GM21737 (cell line): ENCODE measurements at regions not wholly inside any gene's neighbourhood (a gene's known extent, or its start where the extent isn't known, plus 50 kb on each side); places are given as distances from the start of the nearest gene placed in this dataset.
A peak's percentile ranks its signal among the peaks of the same experiment; 100 is the strongest.

Source experiments
- ATAC-seq: cut with Tn5 transposase; IDR thresholded peaks from one replicate; pipeline ENCODE4 v1.9.1; 2021; ENCODE audit warnings: mild to moderate bottlenecking, moderate library complexity; ENCODE audit not compliant: unreplicated experiment

DNA sequence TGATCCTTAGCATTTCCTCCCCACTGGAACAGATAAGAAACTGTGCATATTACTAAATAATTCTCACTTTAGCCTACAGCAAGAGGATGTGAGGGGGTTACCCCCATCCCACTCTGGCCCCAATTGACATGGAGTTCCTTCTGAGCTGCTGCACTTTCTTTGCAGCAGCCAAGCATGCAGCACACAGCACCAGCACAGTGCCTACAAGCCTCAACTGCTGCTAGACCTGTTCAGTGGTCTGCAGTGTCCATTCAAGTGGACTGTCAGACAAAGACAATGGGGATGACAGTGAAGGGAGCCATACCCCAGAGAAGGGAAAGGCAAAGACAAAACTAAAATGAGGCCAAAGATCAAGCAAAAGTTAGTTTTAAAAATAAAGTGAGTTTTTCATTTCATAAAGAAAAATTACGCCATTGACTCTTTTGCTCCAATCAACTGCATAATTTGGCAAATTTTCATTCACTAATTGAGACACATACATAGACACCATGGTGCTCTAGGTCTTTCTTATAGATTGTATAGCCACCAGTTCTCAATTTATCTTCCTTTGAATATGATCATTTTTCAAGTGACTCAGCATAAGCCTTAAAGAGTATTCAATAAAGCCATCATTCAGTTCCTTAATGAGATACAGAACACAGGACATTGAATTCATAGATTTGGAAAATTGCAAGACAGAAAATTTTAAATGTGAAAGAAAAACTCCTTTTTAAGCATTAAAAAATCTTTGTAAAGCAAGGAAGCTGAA lies 410.6 kb downstream of the HNRNPD start:
- ATAC-seq, result no peak

DNA sequence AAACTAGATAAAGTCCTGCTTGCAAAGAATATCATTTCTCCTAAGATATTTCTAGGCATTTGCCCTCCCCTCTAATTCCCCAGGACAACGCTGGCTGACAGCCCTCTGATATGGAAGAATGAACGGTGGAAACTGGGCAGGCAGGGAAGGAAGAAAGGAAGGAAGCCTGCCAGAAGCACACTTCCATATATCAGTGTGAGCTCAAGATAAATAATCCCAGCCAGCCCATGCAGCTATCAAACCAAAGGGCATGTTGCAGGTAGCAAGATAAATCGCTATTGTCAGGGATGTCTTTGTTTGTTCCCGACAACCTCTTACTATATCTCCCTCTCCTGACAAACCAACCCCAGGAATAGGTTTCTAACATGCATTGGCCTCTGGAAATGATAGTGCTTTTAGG lies 412.8 kb downstream of the HNRNPD start:
- no peak for ATAC-seq

DNA sequence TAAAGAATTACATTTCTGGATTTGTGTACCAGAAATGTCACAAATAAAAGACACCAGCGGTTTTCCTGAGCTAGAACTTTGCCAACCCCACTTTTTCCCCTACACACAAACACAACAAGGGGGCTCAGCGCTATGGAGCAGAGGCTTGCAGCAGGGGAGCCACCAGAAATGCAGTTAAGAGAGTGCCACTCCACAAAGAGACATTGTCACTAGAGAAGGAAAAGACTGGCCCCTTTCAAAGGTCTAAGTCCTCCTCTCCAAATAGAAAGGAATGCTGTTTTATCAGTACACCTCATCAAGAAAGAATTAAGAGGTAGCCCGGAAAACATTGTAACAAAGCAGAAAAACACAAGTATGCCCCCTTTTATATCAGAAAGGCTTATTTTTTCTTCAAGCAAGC lies 419.5 kb downstream of the HNRNPD start:
- ATAC-seq, result no peak

DNA sequence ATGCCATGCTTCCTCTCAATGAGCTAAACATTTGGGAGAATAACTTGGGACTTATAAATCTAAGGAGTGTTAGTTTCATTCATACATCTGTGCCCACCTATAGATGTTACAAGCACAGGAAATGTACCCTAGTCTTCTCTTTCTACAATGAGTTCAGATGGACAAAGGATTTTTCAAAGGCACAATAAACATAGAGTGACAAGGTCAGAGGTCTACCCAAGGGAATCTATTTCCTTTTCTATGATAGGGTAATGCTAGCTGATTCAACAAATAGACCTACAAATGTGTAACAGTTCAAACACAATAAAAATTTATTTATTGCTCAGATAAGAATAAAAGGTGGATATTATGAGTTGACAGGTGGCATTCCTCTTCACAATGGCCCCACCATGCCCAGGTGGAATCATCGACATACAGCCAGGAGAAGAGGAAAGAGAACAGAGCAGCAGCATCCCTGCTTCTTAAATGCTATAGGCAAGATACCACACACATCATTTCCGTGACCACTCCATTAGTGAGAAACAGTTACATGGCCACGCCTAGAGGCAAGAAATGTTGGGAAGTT lies 421.8 kb downstream of the HNRNPD start:
- no peak for ATAC-seq

DNA sequence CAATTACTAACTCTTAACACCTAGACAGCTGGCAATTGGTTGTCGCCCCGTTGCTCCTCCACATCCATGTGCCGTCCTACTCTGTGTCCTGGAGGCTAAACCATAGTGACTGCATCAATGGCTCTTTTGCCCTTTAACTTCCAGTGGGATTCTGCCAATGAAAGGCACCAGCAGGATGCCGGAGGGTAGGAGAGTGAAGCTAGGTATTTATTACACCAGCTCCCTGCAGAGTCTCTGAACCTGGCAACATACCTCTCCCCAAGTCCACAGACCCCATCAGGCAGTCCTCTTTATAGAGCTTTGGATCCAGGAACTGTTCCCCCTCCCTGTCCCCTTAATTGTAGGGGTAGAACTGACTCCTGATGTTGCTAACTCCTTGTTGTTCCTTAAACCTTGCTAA lies 426.8 kb downstream of the HNRNPD start:
- no peak for ATAC-seq

DNA sequence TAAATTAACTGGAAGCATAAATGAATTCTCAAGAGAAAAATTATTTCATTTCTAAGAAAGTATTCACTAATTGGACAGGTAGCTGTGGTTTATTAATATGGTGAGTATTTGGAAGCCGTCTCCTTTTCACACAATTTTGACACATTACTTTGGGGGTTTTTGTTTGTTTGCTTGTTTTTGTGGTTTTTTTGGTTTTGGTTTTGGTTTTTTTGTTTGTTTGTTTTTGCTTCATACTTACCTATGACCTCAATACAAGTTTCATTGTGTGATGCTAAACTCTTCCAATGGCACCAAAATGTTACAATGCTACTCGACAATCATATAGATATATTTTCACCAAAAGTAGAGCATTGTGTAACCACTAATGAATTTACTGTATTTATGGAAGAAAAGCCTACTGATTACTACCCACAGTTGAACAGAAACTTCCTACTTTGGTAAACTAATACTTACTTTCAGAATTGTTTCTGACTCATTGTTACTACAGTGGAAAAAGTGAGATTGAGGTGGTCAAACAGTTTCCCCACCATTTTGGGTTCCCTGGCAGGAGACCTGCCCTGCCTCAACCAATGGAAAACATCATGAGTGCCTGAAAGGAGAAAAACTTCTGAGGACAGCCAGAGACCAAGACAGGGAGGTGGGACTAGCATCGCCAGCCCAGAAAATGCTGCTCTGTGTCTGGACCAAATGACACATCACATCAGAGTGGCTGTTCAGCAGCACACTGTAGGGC lies 443.1 kb downstream of the HNRNPD start:
- no peak for ATAC-seq

DNA sequence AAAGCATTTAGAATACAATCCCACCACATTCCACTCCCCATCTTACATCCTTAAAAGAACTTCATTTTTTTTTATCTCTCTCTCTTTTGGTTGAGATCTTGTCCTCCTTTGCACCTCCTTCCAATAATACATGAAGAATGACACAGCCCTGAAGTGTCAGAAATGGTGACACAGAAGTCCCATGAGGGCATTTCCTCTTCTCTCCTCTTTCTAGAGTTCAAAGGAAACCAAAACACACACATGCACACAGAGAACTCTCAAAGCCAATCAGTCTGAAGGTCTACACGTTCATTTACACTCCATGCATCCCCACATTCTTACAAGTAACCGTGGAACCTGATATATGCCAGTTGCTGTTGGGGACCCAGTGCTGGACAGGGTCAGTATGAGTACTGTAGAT lies 450.7 kb downstream of the HNRNPD start:
- no peak for ATAC-seq

DNA sequence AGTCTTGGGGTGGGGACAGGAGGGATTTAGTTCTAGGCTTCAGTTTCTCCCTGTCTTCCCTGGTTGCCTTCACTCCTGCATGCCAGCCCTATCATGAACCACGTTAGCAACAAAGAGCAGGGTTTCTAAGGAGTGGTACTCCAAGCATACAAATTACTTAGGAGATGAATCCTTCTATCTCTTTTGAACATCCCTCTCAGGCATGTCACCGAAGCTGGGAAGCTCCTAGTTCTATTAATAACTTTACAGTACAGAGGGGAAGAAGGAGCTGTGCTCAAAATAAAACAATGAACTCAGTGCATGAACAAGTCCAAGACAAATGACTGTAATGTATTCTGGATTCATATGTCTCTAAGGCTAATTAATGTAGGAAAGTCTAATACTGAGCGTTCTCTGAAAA lies 450.6 kb upstream of the RASGEF1B start:
- ATAC-seq, result no peak

DNA sequence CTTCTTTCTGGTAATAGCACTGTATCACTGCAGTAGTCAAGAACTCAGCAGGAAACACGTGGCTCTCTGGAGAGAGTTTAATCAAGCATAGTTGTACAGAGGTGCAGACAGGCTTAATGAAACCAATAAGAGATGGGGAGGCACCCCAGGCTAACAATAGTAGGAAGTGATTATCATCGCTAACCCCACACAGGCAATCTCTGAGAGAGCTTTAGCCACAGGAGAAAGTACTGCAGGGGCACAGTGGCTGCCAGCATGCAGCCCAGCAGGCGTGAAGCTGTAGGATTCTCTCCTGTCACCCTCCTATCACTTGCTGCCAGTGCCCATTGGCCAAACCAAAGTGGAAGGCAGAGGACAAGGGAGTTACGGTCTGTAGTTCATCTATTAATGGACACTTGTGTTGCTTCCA lies 450.0 kb upstream of the RASGEF1B start:
- ATAC-seq, result no peak

DNA sequence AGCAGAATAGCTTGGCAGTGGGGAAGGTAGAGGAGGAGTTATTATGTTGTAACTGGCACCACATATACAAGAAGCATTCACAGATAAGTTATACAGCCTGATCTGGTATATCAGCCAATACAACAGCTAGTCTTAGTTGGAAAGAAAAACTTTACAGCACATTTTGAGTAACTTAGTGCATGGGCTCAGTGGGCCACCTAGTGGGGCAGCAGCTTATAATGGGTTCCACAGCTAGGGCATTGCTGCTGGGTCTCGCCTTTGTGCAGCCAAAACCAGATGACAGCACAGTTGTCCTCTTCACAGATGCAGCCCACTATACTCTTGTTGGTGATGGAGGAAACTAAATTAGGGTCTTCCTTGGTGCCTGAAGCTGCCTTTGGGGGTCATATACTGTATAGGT lies 448.1 kb upstream of the RASGEF1B start:
- no peak for ATAC-seq

DNA sequence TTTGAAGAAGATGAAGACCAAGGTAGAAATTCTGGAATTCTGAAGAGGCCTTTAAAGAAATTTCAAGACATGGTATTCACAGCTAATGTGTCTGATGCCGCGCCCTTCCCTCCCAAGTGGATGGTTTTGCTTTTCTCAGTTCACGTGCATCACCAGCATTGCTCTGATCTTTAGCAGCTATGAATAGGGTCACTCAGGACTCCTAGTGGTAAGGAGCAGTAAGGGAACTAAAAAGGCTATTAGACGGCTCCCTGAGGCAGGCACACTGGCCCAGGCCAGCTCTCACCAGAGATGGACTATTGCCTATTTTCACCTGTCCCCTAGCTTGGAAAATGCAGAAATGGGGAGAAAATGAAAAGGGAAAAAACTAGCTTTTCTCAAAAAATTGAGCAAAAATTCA lies 447.5 kb upstream of the RASGEF1B start:
- ATAC-seq, result no peak

DNA sequence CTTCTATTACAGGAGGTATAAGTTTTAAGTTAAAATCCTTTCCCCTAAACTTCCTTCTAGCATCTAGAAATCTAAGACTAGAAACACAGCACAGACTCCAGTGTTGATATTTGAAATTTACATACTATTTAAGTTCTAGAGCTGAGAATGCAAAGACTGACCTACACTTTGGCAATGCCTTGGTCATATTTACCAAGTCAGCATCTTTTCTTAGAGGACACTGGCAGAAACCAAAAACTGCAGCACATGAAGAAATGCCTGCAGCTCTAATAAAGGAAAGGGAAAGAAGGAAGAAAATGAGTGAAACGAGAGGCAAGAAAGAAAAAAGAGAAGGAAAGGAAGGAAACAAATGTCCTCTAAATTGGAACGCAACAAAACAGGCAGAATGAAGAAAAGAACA lies 443.7 kb upstream of the RASGEF1B start:
- ATAC-seq, result no peak

DNA sequence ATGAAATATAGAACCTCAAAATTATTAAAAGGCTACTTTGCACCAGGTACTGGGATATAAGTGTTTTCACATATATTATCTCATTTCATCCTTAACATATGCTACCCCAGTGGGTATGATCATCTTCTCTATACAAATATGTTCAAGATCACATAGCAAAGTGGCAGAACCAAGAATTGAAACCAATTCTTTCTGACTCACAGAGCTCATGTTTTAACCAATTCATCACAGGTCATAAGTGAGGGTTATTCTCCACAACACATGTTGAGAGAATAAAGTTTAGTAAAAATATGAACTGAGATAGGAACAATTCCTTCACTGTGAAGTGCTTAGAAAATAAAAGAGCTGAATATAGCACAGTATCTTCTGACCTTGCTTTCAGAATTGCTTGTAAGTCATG lies 442.9 kb upstream of the RASGEF1B start:
- ATAC-seq, result no peak

DNA sequence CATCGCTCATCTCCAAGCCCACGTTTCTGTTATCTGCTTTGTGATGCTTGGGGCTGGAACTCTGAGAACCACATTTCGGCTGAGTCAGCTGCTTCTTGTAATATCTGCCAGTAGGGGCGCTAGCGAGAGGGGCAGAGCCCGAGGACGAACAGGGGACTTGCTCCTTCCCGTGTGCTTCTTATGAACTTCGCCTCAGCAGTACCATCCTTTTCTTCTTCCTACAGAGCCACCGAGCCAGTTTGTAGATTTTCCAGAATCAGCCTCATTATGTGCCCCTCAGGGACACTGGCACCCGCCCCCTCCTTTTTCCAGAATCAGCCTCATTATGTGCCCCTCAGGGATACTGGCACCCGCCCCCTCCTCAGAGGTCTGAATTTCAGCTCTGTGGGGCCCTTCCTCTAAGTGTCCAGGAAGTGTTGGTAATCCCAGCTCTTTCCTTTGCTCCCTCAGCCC lies 441.7 kb upstream of the RASGEF1B start:
- no peak for ATAC-seq

DNA sequence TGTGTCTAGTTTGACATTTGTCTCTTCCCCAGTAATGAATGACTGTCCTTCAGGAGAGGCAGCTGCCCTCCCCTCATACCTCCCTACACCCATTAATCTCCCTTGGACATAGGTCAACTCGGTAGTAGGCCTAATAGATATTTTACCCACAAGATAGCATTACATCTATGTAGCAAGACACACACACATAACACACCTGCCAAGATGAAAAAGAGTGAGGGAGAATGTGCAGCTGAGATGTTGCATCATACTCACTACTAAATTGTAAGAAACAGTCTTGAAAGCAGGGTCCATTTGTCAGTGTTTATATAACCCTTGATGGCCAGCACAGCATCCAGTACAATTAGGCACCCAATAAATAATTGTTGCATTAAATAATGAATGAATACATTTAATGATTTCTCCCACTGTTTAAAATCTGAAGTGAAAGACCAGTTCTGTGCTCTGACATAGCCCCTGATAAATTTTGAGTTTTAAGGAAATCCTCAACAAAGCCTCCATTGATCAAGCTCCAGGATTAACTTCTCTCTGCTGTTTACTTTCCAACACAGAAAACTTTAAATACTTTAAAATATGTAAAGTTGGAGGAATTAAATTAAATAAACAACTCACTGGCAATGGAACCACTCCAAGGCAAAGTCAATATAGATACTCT lies 440.8 kb upstream of the RASGEF1B start:
- no peak for ATAC-seq

DNA sequence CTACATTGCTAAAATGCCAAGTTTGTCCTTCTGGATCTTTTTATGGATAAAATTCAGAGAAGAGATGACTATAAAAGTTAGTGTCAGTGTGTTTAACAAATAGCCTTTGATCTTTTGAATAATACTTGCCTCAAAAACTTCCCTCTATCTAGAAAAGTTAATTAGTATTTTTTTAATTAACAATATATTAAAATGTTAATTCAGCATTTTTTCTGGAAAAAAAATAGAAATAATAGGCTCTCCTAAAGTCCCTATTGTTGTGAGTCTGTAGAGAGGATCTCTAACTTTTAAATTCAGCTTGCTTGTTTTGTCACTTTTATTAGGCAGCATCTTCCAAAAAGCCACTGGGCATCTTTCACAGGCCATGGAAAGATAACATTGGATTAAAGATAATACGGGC lies 435.2 kb upstream of the RASGEF1B start:
- ATAC-seq, result no peak

DNA sequence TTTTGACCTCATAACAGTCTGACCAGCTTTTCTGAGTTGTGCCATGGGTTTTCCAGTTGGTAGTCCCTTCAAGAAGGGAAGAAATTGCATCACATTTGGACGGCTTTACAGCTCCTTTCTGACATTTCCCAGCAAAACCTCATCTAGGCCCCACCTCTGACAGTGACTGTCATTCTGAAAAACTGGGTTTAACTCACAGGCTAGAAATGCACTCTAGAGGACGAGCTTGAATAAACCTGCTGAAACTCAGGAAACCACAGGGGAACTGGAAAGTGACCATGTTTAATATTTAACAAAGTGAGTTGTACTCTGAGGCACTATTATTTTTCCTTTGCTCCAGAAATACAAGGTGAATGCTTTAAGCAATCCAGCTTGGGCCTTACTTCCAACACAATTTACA lies 434.3 kb upstream of the RASGEF1B start:
- ATAC-seq, result peak; percentile 98

DNA sequence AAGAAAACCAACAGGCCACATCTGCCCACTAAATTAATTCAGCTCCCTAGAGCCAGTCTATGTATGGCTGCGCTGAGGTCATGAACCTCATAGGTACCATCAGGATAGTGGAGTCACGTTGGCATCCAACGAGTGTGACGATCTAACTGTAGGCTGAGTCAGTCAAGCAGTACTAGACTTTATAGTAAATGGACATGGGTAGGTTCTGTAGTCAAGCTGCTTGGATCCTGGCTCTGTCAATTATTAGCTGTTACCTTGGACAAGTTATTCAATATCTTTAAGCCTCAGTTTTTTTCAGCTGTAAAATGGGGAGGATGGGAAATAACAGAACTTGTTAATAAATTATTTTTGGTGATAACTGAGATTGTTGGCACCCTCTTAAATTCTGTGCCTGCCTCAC lies 432.4 kb upstream of the RASGEF1B start:
- ATAC-seq, result no peak

DNA sequence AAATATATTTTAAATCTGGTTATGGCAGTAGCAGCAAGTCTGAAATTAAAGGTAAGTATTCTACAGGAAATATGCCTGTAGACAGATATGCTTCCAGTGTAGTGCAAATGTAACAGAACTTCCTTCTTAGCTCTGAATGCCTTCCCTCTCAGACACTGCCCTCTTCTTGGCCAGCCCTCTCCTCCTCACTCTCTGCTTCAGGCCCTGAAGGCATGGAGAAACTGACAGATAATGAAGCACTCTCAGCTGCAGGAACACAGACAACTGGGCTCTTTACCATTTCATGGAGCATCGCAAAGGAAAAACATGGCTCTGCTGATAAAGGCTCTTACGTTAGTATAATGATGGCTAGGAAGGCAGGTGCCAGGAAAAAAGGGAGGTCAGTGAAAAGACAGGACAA lies 431.5 kb upstream of the RASGEF1B start:
- ATAC-seq, result no peak

DNA sequence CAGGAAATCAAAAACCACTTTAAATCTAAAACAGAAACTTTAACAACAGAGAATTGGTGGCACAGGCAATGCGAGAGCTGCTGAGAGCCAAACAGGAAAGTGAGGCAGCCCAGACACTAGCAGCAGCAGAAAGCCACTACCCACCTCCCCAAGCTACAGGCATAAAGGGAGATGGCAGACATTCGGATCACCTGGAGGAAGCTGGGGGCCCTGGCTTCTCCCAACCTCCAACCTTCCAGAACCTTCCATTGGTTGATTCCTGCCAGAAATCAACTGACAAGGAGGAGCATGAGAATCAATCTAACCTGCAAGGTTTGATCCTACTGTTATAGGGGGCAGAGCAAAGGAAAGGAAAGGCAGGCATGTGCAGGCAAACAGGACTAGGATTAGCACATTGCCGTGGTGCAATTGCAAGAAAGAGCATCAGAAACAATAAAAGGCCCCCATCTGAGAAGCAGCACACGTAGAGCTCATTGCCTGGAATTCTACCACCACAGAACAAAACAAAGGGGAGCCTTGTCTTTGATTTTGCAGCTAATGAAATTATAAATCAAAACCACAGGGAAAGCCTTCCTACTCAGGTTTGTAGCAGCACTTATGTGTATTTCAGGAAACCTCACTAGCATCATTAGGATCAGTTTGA lies 427.3 kb upstream of the RASGEF1B start:
- ATAC-seq, result no peak

DNA sequence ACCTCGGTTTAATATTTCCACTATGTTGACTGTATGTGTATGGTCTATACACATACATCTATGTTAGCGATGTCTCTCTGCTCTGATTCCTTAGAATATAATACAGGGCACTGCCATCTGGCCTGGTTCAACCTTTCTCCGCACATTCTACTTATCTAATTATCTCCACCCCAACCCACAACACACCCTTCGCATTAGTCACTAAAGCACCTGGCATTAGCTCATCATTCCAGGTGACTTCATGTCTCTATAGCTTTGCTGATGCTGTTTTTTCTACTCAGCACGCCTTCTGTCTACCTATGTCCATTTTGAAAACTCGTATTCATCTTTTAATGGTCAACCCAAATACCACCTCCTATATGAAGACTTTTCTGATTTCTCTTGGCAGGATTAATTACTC lies 425.2 kb upstream of the RASGEF1B start:
- ATAC-seq, result no peak
